Stimulated activated CD4-positive, alpha-beta T cell treated with anti-CD3 and anti-CD28 coated beads, Interleukin-4, amount 100 ng/mL, for 4 hours (primary cell): ENCODE measurements at regions not wholly inside any gene's neighbourhood (a gene's known extent, or its start where the extent isn't known, plus 50 kb on each side); places are given as distances from the start of the nearest gene placed in this dataset.
"Not testable (repeated sequence)": the region's sequence is repeated elsewhere in the genome, so short reads cannot be mapped to it uniquely, and the experiment has no call there.

ENCODE experiments used
- DNase-seq, 2 experiments: peaks; one replicate each; pipeline ENCODE4 v3.0.0-alpha.2; 2020

DNA sequence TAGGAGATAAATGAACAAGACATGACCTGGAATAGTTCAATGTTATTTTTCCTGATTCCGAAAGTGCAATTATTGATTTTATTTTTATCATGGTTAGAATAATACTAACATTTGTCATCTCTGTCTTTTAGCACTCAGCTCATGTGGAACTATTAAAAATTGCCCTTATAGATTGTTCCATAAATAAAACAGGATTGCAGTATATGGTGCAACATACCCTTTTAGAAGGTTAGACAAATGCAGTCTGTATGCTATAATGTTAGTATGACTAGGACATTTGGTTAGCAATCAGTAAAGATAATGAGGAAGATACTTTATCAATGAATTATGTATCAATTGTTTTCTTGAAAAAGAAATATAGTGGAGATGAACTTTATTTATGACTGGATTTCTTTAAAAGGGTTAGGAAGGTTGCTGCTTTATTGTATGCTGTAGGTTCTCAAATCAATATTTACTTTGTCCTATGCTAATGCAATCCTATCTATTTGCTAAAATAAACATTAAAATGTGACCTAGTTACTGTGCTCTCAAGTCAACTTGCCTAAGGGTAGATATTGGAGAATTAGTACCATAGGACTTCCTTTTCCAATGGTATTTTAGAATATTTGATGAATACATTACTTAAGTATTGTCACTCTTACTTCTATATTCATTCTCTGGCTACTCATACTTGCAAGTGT, 348.9 kb upstream of the ISL1 start:
- DNase-seq, result no peak

DNA sequence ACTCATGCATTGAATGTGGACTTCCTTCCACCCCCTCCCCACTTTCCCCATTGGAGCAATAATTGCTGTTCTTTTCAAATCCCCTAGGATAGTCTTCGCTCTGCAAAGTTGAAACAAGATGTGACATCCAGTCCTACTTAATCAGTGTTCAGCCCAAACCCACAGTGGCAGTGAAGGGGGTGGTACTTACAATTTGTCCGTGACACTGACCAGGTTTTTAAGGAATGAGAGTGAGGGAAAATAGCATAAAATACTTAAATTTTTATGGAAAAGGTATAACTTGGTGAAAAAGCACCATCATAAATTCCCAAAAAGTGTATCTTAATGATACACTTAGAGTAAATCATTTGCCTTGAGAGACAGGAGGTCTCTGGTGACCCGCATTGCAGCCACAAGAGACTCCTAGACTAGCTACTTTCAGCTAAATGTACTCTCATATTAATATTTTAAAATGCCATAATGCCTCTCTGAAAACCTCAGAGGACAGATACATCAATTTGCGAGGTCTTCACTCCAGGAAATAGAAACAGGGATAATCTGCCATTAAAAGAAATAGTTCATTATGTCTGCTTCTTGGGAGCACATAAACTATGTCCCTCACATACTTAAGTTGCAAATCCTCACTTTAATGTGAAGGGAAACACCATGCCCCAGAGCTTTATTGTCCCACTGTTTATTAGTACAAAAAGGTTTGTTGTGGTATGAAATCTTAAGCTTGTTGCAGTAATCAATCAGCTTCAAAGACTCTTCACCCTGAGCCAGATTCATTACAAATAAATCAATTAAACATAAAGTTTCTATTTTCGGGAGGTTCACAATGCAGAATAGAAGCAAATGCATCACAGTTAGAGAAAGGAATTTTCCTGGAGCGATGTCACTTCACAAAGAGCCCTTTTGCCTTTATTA, 343.6 kb upstream of the ISL1 start:
- no peak for DNase-seq

DNA sequence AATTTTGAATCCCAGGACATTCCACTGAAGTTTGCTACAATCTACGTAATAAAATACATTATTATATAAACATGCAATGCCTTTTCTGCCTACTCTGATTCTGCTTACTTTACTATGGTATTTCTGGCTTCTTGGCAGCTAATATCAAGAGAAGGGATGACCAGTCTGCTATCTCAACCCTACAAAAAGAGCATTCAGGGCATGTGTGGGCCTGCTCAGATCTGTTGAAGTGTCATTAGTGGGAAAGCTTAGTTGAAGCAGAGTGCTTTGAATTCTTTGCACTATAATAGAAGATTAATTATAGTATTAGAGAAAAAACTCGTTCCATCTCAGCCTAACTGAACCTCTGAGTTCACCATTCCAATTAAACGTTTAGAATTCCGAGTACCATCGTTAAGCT, 339.5 kb upstream of the ISL1 start:
- no peak for DNase-seq

DNA sequence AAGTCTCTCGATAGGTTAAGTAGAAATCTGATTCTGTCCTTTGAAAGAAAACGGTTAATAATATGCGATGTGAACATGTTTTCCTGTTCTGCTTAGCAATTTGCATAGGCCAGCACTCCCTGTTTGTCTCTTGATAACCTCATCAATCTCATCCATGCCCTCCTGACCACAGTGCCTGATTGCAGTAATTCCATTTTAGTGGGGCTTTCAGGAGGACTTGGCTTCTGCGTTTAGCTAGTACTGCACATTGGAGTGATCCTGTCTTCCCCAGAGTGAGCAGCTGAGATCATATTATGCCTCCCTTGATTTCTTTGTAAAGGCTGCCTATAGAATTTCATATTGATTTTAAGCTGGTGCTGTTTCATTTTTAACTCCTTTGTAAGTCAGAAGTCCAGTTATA, 335.9 kb upstream of the ISL1 start:
- no peak for DNase-seq

DNA sequence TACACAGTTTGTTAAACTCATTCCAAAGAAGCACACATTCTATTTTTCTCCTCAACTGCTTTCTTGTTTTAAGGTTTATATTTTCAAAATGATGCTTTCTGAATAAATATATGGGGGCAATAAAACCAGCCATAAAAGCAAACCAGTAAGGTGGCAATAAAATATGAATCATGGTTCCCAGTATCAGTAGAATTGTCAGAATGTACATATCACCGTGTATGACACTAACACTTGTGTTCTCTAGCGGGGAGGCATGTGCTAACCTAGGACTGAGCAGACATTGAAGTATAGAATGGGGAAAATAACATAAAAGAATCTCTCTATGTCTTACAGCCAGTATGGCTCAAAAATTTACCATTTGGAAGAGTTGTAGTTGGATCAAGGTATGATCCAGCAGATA, 329.9 kb upstream of the ISL1 start:
- DNase-seq, result no peak

DNA sequence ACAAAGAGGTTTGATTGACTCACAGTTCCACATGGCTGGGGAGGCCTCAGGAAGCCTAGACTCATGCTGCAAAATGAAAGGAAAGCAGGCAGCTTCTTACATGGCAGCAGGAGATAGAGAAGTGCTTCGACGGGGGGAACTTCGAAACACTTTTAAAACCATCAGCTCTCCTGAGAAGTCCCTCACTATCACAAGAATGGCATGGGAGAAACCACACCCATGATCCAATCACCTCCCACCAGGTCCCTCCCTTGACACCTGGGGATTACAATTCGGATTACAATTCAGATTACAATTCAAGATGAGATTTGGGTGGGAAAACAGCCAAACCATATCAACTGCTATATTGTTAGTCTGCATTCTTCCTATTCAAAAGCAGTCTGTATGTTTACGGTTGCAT, 322.3 kb upstream of the ISL1 start:
- no peak for DNase-seq

DNA sequence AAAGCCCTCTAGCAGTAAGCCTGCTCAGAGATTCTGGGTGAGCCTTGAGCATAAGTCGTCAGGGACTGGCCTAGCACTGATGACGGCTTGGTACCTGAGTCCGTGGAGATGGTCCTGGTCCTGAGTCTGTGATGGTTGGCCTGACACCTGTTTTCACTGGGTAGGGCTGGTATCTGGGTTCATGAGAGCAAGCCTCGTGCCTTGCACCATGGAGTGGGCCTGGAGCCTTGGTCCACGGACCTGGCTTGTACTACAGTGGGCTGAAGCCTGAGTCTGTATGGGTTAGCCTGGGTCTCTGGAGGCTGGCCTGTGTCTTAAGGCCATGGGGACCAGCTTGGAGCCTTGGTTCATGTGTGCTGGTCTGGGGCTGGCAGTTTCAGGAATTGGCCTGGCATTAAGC, 310.3 kb upstream of the ISL1 start:
- DNase-seq, result no peak

DNA sequence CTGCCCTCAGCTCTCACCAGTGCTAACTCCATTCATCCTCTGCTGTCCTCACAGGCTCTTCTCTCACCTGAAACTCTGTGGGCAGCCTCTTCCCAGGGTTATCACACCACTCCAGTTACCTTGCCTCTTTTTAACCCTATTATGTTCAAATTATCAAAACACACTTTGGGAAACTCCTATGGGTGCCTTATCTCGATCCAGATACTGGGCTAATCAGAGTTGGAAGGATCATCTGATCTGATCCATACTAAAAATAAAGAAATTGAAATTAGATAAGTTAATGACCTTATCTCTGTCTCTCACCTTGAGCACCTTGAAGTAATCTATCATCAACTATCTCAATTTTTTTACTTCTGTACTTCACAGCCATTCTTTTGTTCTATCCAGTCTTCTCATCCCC, 300.5 kb upstream of the ISL1 start:
- no peak for DNase-seq

DNA sequence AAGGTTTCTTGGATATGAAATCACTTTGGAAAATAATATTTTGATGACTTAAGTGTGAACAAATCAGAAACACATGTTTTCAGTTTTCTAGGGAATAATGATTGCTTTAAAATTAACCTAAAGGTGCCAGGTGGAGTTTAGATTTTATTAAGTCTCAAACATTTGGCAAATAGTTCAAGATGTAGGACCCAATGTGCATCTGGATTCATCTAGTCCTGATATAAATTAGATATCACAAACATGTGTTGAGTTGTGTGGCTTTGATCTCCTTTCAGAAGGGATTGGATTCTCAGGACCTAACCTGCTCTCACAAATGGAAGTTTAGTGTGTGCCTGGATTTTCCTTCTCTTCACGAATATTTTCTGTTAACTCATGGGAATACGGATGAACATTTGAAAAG, 291.4 kb upstream of the ISL1 start:
- DNase-seq, result no peak

DNA sequence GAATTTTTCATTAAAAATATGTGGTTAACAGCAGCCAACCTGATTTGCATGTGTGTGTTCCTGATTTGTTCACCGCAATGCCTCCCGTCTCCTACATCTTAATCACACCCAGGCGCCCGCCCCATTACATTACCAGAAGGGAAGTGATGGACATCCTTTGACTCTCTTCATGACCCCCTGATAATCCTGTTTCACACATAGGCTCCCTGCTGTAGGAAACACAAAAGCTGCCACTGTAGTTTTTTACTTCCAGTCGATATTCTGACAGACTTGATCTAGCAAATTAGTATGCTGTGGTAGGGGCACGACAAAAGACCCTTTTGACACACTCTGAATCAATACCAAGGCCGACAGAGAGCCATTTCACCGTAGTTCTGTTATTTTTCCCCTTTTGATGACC, 287.8 kb upstream of the ISL1 start:
- DNase-seq, result no peak

DNA sequence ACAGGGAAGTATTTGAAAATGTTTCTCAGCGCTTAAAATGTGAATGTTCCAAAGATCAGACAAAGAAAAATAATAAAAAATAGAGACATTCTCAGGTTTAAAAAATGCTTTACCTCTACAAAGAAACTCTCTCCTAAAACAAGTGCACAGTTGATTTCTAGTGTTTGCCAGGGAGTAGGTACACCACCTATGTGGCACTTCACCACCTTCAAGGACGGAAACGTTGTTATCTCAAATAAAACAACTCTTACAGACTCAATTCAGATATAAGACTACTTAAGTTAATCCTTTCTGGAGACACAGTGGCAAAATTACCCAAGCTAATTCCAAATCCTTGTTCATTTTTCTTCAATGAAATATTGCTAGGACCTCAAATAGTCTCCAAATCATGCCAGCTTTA, 286.4 kb upstream of the ISL1 start:
- DNase-seq, result no peak

DNA sequence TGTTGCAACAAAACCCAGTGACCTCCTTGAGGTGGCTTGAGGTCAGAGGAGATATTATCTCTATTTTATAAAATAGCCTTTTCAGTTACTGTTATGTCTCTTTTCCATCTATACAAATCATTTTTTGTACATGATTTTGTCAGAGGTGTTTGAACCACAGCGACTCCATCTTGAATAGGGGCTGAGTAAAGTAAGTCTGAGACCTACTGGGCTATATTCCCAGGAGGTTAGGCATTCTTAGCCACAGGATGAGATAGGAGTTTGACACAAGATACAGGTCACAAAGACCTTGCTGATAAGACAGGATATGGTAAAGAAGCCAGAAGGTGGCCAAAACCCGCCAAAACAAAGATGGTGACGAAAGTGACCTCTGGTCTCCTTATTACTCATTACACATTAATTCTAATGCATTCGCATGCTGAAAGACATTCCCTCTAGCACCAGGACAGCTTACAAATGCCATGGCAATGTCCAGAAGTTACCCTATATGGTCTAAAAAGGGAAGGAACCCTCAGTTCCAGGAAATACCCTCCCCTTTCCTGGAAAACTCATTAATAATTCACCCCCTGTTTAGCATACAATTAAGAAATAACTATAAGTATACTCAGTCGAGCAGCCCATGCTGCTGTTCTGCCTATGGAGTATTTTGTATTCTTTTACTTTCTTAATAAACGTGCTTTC, 283.9 kb upstream of the ISL1 start:
- no peak for DNase-seq

DNA sequence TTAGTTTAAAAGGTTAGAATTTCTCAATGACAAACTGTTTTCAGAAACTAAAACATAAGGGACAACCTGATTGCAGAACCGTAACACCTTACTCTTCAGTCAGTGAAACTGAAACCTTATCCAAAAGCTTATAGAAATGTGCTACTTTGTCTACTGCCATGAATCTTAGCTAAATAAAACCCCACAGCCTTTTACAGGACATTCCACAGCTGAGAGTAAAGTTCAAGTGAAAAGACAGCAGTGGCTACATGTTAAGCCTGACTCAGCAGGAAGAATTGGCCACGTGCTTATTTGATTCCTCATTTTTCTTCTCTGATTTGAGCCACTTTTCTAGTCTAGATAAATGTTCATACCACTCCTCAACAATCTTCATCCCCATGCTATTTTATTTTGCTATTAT, 278.7 kb upstream of the ISL1 start:
- no peak for DNase-seq

DNA sequence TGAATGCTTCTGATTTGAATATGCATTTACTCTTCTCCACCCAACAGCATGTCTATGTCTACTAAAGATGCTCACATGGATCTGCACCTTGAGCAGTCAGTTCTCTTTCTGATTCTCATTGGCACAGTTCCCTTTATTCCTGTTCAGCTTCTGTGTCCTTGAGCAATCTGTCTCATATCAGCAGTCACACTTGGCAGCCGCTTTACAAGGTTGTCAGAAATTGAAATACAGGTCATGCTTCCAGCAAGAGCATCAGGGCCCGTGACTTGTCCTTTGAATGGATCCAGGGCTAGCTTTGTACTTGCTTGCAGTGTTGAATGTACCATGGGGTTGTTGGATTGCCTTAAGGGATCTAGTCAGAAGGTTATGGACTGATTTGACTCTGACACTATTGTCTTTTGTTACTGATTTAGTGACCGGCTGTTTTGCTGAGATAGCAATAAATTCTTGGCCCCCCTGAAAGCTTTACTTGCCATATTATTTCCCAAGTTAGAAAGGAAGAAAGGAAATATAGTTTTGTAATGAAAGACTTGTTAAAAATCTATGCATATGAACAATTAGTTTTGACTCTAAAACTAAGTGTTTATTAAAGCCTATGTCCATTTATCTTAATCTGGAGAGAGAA, 273.4 kb upstream of the ISL1 start:
- no peak for DNase-seq

DNA sequence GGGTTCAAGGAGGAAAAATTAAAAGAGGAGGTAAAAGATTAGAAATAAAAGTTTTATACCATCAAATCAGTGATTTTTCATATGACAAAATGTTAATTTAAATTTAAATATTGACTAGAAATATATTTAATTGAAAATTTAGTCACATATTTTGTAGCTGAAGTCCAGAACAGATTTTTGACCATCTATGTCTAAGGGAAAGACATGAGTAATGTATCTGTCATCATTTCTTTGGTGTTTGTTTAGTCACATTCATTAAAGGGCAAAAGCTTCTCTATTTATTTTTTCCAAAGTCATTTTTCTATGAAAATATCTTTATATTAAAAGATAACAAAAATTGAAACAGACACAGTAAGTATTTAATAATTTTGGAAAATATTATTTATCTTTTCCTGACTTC, 252.0 kb upstream of the ISL1 start:
- no peak for DNase-seq

DNA sequence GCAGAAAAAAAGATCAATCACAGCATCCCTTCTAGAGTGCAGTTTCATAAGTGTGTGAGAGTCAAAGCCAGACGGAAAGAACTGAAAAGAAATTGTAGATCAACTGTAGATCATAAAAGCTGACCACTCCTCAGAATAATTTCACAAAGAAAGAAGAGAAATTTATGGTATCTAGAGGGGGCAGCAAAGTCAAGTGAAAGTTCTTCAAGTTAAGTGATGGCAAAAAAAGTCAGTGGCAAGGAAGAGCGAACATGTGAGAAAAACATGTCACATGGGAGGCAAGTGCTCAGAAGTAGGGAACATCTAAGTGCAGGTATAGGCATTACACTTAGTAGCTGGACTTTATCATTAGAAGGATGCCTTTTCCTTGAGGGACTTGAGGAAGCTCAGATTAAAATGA, 245.1 kb upstream of the ISL1 start:
- no peak for DNase-seq

DNA sequence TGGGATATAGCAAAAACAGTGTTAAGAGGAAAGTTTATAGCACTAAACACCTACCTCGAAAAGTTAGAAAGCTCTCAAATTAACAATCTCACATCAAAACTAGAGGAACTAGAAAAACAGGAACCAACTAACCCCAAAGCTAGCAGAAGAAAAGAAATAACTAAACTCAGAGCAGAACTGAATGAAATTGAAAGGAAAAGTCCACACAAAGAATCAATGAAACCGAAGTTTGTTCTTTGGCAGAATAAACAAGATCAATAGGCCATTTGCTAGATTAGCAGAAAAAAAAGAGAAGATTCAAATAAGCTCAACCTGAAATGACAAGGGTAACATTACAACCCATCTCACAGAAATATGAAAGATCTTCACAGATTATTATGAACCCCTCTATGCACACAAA, 234.8 kb upstream of the ISL1 start:
- no peak for DNase-seq

DNA sequence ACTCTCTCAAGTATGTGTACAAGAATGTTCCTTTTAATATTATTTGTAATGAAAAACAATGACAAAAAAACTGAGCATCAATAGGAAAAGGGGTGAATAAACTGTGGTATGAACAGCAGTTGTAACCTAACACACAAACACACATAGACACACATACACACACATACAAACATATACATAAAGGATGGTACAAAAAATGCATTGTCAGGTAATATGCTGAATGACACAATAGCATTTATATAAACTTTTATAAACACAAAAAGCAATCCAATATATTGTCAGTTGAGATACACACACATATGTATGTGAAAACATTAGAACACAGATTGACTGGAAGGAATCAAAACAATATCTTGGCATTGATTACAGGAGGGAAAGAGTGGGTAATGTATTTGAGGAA, 227.0 kb upstream of the ISL1 start:
- no peak for DNase-seq

DNA sequence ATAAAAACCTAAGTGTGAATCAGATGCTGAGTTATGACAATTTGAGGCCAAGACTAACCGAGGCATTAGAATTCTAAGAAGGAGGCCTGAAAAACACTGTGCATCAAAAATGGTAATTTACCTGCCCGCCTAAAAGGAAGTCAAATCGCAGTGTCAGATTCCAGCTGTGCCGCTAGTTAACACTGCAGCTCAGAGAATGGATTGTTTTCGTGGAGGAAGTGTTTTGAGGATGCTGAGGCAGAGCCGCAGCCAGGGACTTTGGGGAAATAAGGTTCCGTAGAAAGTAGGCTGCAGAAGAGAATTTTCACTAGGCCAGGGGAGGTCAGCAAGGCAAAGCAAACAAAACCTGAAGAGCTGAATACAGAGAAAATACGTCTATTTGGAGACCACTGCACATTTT, 226.4 kb upstream of the ISL1 start:
- no peak for DNase-seq

DNA sequence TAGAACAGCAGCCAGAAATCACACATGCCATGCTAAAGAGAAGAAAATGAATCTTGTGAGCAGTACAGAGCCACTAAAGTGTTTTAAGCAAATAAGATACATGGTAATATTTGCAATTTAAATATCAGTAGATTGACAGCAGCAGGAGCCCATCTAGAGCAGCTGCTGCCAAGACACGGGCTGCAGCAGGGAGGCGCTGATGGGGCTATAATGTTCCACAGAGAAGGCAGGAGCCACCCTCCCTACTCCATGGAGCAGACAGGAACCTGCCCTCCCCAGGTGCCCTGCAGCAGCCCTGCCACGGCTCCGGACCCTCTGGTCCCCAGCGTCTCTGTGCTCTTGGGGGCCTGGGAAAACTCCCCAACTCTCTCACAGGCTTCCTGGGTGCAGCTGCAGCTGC, 224.1 kb upstream of the ISL1 start:
- DNase-seq, result no peak

DNA sequence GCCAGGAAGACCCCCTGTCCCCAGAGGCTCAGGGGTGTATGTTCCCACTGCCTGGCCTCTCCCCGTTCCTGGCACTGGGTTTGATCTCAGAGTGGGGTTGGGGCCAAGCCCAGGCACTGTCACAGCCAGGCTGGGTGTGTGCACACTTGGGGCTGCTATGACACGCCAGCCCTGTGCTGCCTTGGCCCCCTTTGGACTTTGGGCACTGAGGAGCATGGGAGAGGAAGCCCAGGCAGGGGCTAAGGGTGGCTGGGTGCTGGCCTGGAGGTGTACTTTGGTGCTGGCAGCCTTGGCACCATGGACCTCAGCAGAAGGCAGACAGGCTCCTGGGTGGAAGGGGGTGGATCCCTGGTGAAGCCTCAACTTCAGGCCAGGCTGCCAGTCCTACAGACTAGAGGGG, 223.6 kb upstream of the ISL1 start:
- no peak for DNase-seq

DNA sequence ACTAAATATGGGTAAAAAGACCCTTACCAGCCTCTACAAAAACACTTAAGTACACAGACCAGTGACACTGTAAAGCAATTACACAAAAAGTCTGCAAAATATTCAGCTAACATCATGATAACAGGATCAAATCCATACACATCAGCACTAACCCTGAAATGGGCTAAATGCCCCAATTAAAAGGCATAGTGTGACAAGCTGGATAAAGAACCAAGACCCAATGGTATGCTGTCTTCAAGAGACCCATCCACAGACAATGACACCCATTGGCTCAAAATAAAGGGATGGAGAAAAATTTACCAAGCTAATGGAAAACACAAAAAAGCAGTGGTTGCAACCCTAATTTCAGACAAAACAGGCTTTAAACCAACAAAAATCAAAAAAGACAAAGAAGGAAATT, 221.0 kb upstream of the ISL1 start:
- DNase-seq, result no peak

DNA sequence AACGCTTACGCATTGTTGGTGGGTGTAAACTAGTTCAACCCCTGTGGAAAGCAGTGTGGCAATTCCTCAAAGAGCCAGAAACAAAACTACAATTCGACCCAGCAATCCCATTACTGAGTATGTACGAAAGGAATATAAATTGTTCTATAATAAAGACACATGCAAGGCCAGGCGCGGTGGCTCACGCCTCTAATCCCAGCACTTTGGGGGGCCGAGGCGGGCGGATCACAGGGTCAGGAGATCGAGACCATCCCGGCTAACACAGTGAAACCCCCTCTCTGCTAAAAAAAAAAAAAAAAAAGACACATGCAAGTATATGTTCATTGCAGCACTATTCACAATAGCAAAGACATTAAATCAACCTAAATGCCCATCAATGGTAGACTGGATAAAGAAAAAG, 217.6 kb upstream of the ISL1 start:
- not testable (repeated sequence) for DNase-seq
